ENCODE measurements at regions not wholly inside any gene's neighbourhood (a gene's known extent, or its start where the extent isn't known, plus 50 kb on each side); places are given as distances from the start of the nearest gene placed in this dataset.

GRCh38 chr11:19512618-19513017, 200.0 kb upstream of the NAV2 start:
- no peak for DNase-seq

GRCh38 chr11:19511413-19512183, 201.0 kb upstream of the NAV2 start:
- peak; percentile 29 for DNase-seq

DNA sequence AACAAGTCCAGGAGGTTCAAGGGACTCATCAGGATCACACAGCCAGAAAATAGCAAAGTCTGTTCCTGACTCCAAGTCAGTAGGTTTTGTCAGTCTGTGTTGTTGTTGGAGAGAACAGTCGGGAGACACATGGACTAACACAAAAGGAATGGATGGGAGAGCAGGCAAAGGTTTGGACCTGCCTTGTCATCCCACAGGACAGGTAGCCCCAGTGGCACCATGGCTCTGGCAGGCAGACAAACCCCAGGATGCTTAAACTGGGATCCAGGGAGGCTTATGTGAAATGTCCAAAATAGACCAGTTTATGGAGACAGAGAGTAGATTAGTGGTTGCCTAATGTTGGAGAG, 201.6 kb upstream of the NAV2 start:
- DNase-seq: no peak

DNA sequence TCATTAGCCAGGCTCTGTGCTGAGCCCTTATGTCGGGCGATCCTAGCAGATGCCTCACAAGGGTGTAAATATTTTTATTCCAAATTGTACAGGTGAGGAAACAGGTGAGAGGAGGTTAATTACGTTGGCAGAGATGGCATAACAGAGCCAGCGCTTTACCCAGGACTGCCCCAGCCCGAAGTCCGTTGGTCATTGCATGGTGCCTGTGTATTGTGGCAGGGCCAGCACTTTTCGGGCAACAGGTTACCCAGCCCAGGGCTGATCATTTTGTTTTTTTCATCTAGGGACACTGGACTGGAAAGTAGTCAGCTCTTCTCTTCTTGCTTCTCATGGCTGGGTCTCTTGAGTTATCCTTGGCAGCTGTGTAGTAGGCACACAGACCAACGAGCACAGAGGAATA, 202.2 kb upstream of the NAV2 start:
- no peak for DNase-seq

- DNase-seq: no peak
Observed at GRCh38 chr11:19509215-19509614, 203.4 kb upstream of the NAV2 start.

- DNase-seq: no peak
Observed at GRCh38 chr11:19508165-19508564, 204.5 kb upstream of the NAV2 start.

GRCh38 chr11:19506816-19507486, 205.7 kb upstream of the NAV2 start:
- no peak for DNase-seq

DNA sequence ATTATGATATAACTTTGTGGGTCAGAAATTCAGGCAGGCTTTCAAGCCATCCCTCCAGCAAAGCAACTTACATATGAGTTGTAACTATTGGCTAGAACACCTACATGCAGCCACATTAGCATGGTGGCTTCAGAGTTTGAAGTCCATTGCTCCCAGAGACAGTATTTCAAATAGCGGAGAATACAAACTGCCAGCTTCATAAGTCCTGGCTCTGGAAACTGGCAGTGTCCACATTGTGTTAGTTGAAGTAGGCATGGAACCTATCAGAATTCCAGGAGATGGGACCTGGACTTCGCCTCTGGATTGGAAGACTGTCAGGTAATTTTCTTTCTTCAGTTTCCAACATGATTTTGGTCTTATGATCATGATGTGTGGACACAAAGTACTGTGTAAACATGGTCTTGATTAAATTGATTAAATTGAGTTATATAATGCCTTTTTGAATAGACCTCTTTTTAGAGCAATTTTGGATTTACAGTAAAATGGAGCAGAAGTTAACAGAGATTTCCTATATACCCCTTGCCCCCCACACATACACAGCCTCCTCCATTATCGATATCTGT, 209.9 kb upstream of the NAV2 start:
- DNase-seq: no peak

DNA sequence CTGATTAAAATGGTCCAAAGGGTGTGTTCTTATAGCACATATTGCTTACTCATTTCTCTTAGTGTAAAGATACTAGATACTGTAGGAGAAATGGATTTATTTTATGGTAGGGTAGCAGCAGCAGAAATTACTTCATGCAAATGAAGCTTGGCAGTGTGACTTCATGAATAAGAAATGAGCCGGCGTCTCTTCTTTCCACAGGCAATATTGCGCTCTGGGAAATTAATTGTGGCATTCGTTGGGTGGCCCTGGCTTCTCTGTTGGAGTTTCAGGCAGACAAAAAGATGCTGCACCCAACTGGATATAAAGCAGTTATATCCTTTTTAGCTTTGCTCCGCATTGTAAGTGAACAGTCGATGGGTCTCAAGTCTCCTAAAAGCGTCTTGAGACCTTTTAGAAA, 211.0 kb upstream of the NAV2 start:
- DNase-seq: no peak

DNA sequence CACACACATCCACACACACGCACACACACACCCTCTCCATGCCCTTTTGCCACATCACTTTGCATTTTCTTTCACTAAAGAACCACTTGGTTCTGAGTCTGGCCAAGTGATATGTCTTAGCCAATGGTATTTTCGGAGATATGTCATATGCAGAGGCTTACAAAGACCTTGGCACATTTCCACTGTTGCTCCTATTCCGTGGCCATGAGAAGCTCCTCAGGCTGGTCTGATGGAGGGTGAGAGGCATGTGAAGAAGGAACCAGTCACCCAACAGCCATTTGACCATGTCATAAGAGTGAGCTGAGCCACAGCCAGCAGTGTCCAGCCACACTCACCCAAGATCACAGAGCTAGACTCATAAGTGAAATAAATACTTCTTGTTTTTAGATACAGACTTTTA, 212.6 kb upstream of the NAV2 start:
- DNase-seq: no peak

- peak; percentile 58 for DNase-seq
Observed at GRCh38 chr11:19499026-19499669, 213.5 kb upstream of the NAV2 start.

GRCh38 chr11:19493446-19494213, 219.0 kb upstream of the NAV2 start:
- DNase-seq: no peak

- DNase-seq: no peak
Observed at GRCh38 chr11:19482319-19483100, 230.1 kb upstream of the NAV2 start.

- DNase-seq: no peak
Observed at GRCh38 chr11:19480540-19480939, 232.1 kb upstream of the NAV2 start.

DNA sequence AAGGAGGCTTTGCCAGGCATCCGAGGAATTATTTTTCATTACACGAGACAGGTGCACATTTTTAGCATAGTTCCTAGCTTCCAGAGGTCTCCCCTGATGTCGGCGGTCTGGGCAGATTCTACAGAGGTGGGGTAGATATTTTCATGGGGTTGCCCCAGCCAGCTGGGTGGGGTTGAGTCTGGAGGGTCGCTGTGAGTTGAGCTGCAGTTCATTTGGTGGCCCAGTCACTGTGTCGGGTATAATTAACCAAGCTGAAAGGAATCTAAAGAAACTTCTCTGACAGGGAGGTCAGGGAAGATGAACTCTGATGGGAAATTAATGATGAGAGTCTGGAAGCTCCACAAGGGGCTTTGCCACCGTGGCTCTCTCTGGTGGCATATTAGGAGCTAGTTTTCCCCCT, 233.7 kb upstream of the NAV2 start:
- no peak for DNase-seq

- DNase-seq: peak; percentile 51
Observed at GRCh38 chr11:19474954-19475721, 234.4 kb upstream of the E2F8 start.

DNA sequence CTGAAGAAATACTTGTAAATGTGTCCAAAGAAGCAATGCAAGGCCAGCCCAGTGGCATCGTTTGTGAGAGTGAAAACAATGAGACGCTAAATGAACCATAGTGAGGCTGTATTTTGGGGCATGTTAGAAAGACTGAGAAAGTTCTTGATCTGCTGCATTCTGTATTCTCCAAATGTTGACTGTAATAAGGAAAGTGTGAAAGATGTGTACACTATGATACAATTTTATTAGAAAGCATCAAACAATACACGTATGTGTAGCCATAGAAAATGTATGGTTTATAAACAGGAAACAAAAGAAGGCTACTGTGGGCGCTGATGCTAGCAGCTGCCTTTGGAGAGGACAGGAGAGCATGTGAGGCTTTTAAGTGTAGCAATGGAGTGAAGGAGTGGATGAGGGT, 233.5 kb upstream of the E2F8 start:
- no peak for DNase-seq

DNA sequence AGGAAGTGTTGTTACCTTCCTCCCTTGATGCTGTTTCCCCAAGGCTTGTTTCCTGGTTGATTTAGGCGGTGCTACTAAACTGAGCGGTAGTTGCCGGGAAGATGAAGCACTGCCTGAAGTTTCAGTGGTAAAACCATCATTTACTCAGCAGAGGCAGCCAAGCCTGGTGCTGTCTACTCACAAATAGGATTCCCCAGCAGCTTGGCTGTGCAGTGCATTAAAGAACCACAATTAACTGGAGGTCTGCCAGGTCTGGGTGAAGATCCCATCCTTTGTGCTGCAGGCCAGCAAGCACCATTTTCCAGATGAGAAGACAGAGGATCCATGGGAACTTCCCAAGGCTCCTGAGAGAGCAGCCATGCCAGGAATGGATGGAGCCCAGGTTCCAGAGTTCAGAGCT, 231.9 kb upstream of the E2F8 start:
- no peak for DNase-seq

- no peak for DNase-seq
Observed at GRCh38 chr11:19467904-19468303, 227.2 kb upstream of the E2F8 start.

- DNase-seq: no peak
Observed at GRCh38 chr11:19466314-19466713, 225.6 kb upstream of the E2F8 start.

- no peak for DNase-seq
Observed at GRCh38 chr11:19463976-19464375, 223.2 kb upstream of the E2F8 start.

Data from NCI-H774 (cell line).